ENCODE measurements at regions not wholly inside any gene's neighbourhood (a gene's known extent, or its start where the extent isn't known, plus 50 kb on each side); places are given as distances from the start of the nearest gene placed in this dataset.

GRCh38 chr1:166507347-166507746 lies 331.9 kb upstream of the POGK start:
- Histone ChIP-seq H3K4me1 (ENCODE audit: control insufficient read depth, insufficient read depth, low read length) (no peaks in the 10 kb centered on the region), H3K27ac (ENCODE audit: low read depth, low read length) (no peak overlapping the region)
- DNase-seq (ENCODE audit: low read depth in 4 of 6, low spot score in 6 of 6) = no peak

GRCh38 chr1:166511761-166512160 lies 327.5 kb upstream of the POGK start:
- no peak overlapping the region for H3K27ac ChIP-seq (ENCODE audit: low read depth, low read length)
- H3K9me3 ChIP-seq (ENCODE audit: control insufficient read depth, insufficient read depth, low read length) = peaks cover 3% of the 10 kb centered on the region
- H3K4me1 ChIP-seq (ENCODE audit: control insufficient read depth, insufficient read depth, low read length) = no peaks in the 10 kb centered on the region
- 88% methylated on average over 1 of the region's 2 CpGs for whole genome bisulfite sequencing (ENCODE audit: insufficient coverage)
- no peak overlapping the region for H3K4me3 ChIP-seq (ENCODE audit: low read depth, low read length)
- no peaks in the 10 kb centered on the region for H3K36me3 ChIP-seq (ENCODE audit: control insufficient read depth, insufficient read depth, low read length)
- no peak for DNase-seq (ENCODE audit: low read depth in 4 of 6, low spot score in 6 of 6)
- H3K27me3 ChIP-seq (ENCODE audit: control insufficient read depth, insufficient read depth, low read length) = no peaks in the 10 kb centered on the region

More at GRCh38 chr1:166507347-166507746, 331.9 kb upstream of the POGK start:
- Histone ChIP-seq H3K4me3 (ENCODE audit: low read depth, low read length) (no peak overlapping the region), H3K9me3 (ENCODE audit: control insufficient read depth, insufficient read depth, low read length) (no peaks in the 10 kb centered on the region), H3K27me3 (ENCODE audit: control insufficient read depth, insufficient read depth, low read length) (no peaks in the 10 kb centered on the region), H3K36me3 (ENCODE audit: control insufficient read depth, insufficient read depth, low read length) (no peaks in the 10 kb centered on the region)

GRCh38 chr1:166514067-166514466 lies 325.2 kb upstream of the POGK start:
- no CpG with 5 or more reads among the region's 1 CpG for WGBS (ENCODE audit: insufficient coverage)
- Histone ChIP-seq H3K36me3 (ENCODE audit: control insufficient read depth, insufficient read depth, low read length) (no peaks in the 10 kb centered on the region), H3K4me3 (ENCODE audit: low read depth, low read length) (no peak overlapping the region), H3K4me1 (ENCODE audit: control insufficient read depth, insufficient read depth, low read length) (no peaks in the 10 kb centered on the region), H3K9me3 (ENCODE audit: control insufficient read depth, insufficient read depth, low read length) (peaks cover 3% of the 10 kb centered on the region), H3K27me3 (ENCODE audit: control insufficient read depth, insufficient read depth, low read length) (no peaks in the 10 kb centered on the region), H3K27ac (ENCODE audit: low read depth, low read length) (no peak overlapping the region)
- no peak for DNase-seq (ENCODE audit: low read depth in 4 of 6, low spot score in 6 of 6)

GRCh38 chr1:166527752-166528151 lies 311.5 kb upstream of the POGK start:
- Histone ChIP-seq H3K36me3 (ENCODE audit: control insufficient read depth, insufficient read depth, low read length) (no peaks in the 10 kb centered on the region), H3K27me3 (ENCODE audit: control insufficient read depth, insufficient read depth, low read length) (no peaks in the 10 kb centered on the region), H3K9me3 (ENCODE audit: control insufficient read depth, insufficient read depth, low read length) (no peaks in the 10 kb centered on the region), H3K4me3 (ENCODE audit: low read depth, low read length) (no peak overlapping the region), H3K27ac (ENCODE audit: low read depth, low read length) (no peak overlapping the region), H3K4me1 (ENCODE audit: control insufficient read depth, insufficient read depth, low read length) (no peaks in the 10 kb centered on the region)
- DNase-seq (ENCODE audit: low read depth in 4 of 6, low spot score in 6 of 6) = no peak
- WGBS (ENCODE audit: insufficient coverage) = no CpG with 5 or more reads among the region's 2 CpGs

- no peak for DNase-seq (ENCODE audit: low read depth in 4 of 6, low spot score in 6 of 6)
- no CpG with 5 or more reads among the region's 1 CpG for WGBS (ENCODE audit: insufficient coverage)
- Histone ChIP-seq H3K36me3 (ENCODE audit: control insufficient read depth, insufficient read depth, low read length) (no peaks in the 10 kb centered on the region), H3K27me3 (ENCODE audit: control insufficient read depth, insufficient read depth, low read length) (no peaks in the 10 kb centered on the region), H3K4me3 (ENCODE audit: low read depth, low read length) (no peak overlapping the region), H3K27ac (ENCODE audit: low read depth, low read length) (no peak overlapping the region), H3K4me1 (ENCODE audit: control insufficient read depth, insufficient read depth, low read length) (no peaks in the 10 kb centered on the region), H3K9me3 (ENCODE audit: control insufficient read depth, insufficient read depth, low read length) (peaks cover 3% of the 10 kb centered on the region)
Observed at GRCh38 chr1:166538646-166539045, 300.6 kb upstream of the POGK start.

- H3K36me3 ChIP-seq (ENCODE audit: control insufficient read depth, insufficient read depth, low read length) = no peaks in the 10 kb centered on the region
- no peaks in the 10 kb centered on the region for H3K27me3 ChIP-seq (ENCODE audit: control insufficient read depth, insufficient read depth, low read length)
- no peaks in the 10 kb centered on the region for H3K4me1 ChIP-seq (ENCODE audit: control insufficient read depth, insufficient read depth, low read length)
- no peak overlapping the region for H3K27ac ChIP-seq (ENCODE audit: low read depth, low read length)
- 86% methylated on average over 1 of the region's 1 CpG for WGBS (ENCODE audit: insufficient coverage)
- H3K4me3 ChIP-seq (ENCODE audit: low read depth, low read length) = no peak overlapping the region
- H3K9me3 ChIP-seq (ENCODE audit: control insufficient read depth, insufficient read depth, low read length) = peaks cover 2% of the 10 kb centered on the region
- DNase-seq (ENCODE audit: low read depth in 4 of 6, low spot score in 6 of 6) = no peak
Observed at GRCh38 chr1:166544036-166544435, 295.2 kb upstream of the POGK start.

GRCh38 chr1:166544561-166544960 lies 294.7 kb upstream of the POGK start:
- no peak for DNase-seq (ENCODE audit: low read depth in 4 of 6, low spot score in 6 of 6)
- 80% methylated on average over 1 of the region's 1 CpG for WGBS (ENCODE audit: insufficient coverage)
- Histone ChIP-seq H3K9me3 (ENCODE audit: control insufficient read depth, insufficient read depth, low read length) (peaks cover 2% of the 10 kb centered on the region), H3K27me3 (ENCODE audit: control insufficient read depth, insufficient read depth, low read length) (no peaks in the 10 kb centered on the region), H3K36me3 (ENCODE audit: control insufficient read depth, insufficient read depth, low read length) (no peaks in the 10 kb centered on the region), H3K4me3 (ENCODE audit: low read depth, low read length) (no peak overlapping the region), H3K4me1 (ENCODE audit: control insufficient read depth, insufficient read depth, low read length) (no peaks in the 10 kb centered on the region), H3K27ac (ENCODE audit: low read depth, low read length) (no peak overlapping the region)

GRCh38 chr1:166552706-166553105 lies 286.6 kb upstream of the POGK start:
- Histone ChIP-seq H3K36me3 (ENCODE audit: control insufficient read depth, insufficient read depth, low read length) (no peaks in the 10 kb centered on the region), H3K27ac (ENCODE audit: low read depth, low read length) (no peak overlapping the region), H3K4me1 (ENCODE audit: control insufficient read depth, insufficient read depth, low read length) (no peaks in the 10 kb centered on the region), H3K27me3 (ENCODE audit: control insufficient read depth, insufficient read depth, low read length) (no peaks in the 10 kb centered on the region), H3K9me3 (ENCODE audit: control insufficient read depth, insufficient read depth, low read length) (peaks cover 1% of the 10 kb centered on the region), H3K4me3 (ENCODE audit: low read depth, low read length) (no peak overlapping the region)
- no peak for DNase-seq (ENCODE audit: low read depth in 4 of 6, low spot score in 6 of 6)
- WGBS (ENCODE audit: insufficient coverage) = no CpG with 5 or more reads among the region's 1 CpG

- no peaks in the 10 kb centered on the region for H3K9me3 ChIP-seq (ENCODE audit: control insufficient read depth, insufficient read depth, low read length)
- H3K36me3 ChIP-seq (ENCODE audit: control insufficient read depth, insufficient read depth, low read length) = no peaks in the 10 kb centered on the region
- H3K4me3 ChIP-seq (ENCODE audit: low read depth, low read length) = no peak overlapping the region
- no peak for DNase-seq (ENCODE audit: low read depth in 4 of 6, low spot score in 6 of 6)
- no peaks in the 10 kb centered on the region for H3K4me1 ChIP-seq (ENCODE audit: control insufficient read depth, insufficient read depth, low read length)
- H3K27ac ChIP-seq (ENCODE audit: low read depth, low read length) = no peak overlapping the region
- H3K27me3 ChIP-seq (ENCODE audit: control insufficient read depth, insufficient read depth, low read length) = no peaks in the 10 kb centered on the region
Observed at GRCh38 chr1:166570954-166571353, 268.3 kb upstream of the POGK start.

- Histone ChIP-seq H3K36me3 (ENCODE audit: control insufficient read depth, insufficient read depth, low read length) (no peaks in the 10 kb centered on the region), H3K27ac (ENCODE audit: low read depth, low read length) (no peak overlapping the region), H3K27me3 (ENCODE audit: control insufficient read depth, insufficient read depth, low read length) (no peaks in the 10 kb centered on the region), H3K4me1 (ENCODE audit: control insufficient read depth, insufficient read depth, low read length) (no peaks in the 10 kb centered on the region), H3K4me3 (ENCODE audit: low read depth, low read length) (no peak overlapping the region), H3K9me3 (ENCODE audit: control insufficient read depth, insufficient read depth, low read length) (no peaks in the 10 kb centered on the region)
- DNase-seq (ENCODE audit: low read depth in 4 of 6, low spot score in 6 of 6) = no peak
- WGBS (ENCODE audit: insufficient coverage) = no CpG with 5 or more reads among the region's 1 CpG
Observed at GRCh38 chr1:166573199-166573598, 266.1 kb upstream of the POGK start.
